ENCODE measurements at regions not wholly inside any gene's neighbourhood (a gene's known extent, or its start where the extent isn't known, plus 50 kb on each side); places are given as distances from the start of the nearest gene placed in this dataset.
"Not testable (repeated sequence)": the region's sequence is repeated elsewhere in the genome, so short reads cannot be mapped to it uniquely, and the experiment has no call there.

DNA sequence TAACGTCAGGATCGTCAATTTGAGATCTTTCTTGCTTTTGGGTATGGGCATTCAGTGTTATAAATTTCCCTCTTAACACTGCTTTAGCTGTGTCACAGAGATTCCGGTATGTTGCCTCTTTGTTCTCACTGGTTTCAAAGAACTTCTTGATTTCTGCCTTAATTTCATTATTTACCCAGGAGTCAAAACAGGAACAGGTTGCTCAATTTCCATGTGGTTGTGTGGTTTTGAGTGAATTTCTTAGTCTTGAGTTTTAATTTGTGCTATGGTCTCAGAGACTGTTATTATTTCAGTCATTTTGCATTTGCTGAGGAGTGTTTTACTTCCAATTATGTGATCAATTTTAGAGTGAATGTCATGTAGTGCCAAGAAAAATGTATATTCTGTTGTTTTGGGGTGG is 153.1 kb downstream of the PCDH17 start:
- DNase-seq (ENCODE audit: low read depth) = no peak

DNA sequence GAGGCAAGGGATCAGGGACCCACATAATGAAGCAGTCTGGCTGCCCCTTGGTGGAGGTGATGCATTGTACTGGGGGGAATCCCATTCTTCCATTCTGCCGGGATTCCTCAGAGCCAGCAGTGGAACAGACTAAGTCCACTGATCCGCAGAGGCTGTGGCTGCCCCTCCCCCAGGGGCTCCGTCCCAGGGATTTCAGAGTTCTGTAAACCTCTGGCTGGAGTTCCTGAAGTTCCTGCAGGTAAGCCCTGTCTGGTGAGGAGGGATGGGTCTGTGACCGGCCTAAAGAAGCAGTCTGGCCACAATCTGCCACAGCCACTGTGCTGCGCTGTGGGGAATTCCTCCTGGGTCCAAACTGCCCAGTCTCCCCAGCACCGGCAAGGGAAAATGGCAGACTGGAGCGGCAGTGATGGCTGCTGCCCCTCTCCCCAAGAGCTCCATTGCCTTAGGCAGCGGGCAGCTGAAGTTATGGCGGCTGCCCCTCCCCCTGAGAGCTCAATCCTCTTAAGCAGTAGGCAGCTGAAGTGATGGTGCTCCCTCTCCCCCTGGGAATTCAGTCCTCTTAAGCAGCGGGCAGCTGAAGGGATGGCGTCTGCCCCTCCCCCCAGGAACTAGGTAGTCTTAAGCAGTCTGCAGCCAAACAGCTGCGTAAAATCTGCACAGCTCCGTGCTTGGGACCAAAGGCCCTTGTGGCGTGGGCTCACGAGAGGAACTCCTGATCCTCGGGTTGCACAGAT is 155.7 kb downstream of the PCDH17 start:
- DNase-seq (ENCODE audit: low read depth) = no peak

DNA sequence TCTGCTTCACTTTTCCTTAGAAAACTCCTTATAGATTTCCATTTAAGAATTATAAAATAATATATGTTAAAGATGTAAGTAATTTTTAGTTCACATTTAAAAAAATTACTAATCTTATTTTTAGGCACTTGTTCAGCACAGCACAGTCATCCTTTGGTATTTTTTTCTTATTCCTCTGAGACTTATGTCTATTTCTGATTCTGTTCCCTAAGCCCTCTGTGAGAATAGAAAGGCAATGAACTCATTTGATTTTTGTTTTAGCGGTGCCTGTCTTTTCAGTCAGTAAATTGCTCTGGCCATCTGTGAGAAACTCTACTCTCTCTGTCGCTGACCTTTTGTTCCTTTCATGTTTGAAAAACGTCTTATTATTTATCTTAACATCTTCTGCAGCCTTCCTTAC is 168.1 kb downstream of the PCDH17 start:
- DNase-seq (ENCODE audit: low read depth) = no peak

DNA sequence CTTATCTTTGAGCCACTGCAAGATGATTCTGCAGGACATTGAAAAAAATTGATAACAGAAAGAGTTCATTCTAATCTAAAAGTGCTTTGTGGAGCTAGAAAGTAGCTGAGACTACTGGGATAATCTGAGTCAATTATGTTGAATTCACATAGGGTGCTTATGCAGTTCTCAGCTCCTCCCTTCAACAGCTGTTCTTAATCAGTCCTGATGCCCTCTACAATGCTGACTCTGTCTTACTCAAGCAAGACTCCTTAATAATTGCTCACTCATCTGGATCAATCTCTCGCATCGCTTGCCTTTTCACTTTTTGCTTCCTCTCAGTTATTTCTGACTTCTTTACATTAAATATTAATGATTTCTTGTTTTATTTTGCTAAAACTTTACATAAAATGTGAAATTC is 182.1 kb downstream of the PCDH17 start:
- no peak for DNase-seq (ENCODE audit: low read depth)

DNA sequence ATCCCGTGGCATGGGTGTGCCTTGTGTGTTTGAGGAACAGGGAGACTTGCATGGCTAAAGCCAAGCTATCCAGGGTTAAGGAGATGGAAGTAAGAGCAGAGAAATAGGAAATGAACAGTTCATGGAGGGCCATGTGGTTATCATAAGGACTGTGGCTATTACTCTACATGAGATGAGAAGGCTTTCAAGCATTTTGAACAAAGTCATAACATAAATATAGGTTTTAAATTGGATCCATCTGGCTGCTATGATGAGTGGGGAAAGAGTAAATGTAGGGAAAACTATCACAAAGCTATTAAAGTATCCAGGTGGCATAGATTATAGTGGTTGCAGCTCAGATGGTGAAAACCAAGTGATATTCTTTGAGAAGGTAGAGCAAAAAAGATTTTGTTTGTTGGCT is 184.1 kb downstream of the PCDH17 start:
- DNase-seq (ENCODE audit: low read depth) = no peak

DNA sequence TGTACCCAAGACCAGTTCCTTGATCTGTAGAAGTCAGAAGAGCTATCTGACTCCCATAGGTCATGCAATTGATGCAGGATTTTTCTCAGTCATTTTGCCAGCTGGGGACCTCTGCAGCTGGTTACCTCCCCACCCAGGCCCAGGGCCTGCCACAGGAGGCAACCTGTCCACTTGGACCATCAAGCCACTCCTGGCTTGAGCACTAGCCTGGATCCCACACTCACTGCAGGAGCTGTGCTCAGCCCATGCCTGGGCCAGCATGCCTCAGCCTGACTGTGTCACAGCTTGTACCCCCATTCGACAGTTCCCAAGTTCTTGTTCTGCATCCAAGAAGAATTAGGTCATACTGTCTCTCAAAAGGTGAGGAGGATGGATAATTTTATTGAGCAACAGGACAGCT is 189.4 kb downstream of the PCDH17 start:
- DNase-seq (ENCODE audit: low read depth) = no peak

DNA sequence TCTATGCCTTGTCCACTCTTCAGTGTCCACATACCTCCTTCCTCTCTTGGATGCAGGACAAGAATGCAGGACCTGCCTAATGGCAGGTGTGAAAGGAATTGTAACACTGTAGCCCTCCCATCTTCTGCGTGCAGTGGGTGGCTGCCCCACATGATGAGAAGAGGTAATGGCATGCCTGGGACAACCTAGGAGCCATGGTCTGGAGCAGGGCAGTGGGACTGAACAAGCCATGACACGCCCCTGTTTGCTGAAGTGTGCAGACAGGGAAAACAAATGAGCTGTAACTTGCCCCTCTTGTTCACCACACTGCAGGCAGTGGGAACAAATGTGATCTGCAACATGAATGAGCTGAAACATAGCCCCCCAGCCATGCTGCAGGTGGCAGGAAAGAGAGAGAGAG is 192.2 kb downstream of the PCDH17 start:
- no peak for DNase-seq (ENCODE audit: low read depth)

DNA sequence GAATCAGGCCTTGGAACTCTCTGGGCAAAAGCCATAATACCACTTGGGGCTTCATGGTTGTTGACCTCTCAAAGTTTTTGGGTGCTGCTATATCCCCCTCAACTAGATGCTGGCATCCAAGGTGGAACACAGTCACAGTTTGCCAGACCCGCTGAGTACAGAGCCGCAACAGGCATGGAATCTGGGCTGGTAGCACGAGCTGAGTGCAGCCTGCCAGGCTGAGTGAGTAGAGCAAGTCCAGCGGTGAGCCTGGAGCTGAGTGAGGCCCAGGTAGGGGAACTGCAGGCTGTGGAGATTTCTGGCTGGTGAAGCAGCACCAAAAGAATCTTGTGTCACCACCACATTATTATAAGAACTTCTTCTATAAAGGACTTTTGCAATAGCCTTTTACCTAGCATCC is 192.6 kb downstream of the PCDH17 start:
- DNase-seq (ENCODE audit: low read depth) = no peak

DNA sequence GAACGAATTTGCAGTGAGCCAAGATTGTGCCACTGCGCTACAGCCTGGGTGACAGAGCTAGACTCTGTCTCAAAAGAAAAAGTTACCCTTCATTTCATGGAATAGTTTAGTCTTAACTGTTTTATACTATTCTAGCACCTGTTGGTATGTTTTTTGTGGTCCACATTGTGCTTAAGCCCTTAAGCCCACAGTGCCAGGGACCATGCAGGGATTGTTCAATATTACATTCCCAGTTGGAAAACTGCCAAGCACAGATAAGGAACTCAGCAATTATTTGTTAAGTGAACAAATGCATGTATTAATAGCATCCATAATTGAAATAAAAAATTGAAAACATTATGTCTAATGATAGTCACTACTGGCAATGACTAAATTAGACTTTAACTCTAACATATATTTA is 193.5 kb downstream of the PCDH17 start:
- no peak for DNase-seq (ENCODE audit: low read depth)

DNA sequence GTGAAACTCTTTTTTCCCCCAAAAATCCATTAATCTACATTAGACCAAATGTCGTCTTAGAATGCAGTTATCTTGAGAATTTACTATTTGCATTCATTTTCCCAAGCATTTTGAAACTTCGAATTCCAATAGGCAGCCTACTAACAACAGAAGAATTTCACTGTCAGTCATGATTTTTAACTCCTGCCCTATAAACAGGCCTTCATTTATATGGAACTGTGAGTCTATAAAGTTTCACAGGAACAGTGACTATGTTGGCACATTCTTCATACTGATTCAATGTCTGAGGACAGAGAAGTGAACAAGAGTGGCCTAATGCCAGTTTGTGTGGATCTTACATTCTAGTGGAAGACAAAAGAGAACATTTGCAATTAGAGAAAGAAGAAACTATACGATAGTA is 198.0 kb downstream of the PCDH17 start:
- DNase-seq (ENCODE audit: low read depth) = no peak

DNA sequence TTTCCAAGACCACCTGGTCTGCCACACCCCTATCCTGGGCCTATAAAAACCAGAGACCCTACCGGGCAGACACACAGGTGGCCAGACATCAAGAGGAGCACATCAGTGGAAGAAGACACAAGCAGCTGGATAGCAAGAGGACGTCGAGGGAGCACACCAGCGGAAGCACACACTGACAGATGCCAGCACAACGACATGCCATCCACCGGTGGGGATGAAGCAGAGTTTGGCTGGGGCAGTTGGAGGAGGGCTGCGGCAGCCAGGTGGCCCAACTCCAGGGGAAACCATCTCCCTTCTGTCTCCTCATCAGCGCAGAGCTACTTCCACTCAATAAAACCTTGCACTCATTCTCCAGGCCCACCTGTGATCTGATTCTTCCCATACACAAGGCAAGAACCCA is 200.6 kb downstream of the PCDH17 start:
- no peak for DNase-seq (ENCODE audit: low read depth)

DNA sequence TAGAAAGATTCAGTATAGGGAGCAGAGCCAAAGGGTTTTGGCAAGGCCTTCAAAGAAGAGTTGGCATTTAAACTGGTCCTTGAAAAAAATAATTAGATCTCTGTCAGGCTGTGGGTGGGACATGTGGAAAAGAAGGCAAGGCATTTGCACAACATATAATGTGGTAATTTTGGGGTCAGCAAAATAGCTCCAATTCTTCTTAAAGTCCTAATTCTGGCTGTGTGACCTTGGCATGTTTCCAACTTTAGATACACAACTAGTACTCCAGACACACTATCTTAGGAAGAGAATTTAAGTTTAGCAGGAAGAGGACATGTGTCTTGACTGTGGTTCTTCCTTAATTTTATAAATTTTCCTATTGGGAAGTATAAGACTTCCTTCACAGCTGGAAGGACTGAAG is 206.3 kb downstream of the PCDH17 start:
- DNase-seq (ENCODE audit: low read depth) = no peak

DNA sequence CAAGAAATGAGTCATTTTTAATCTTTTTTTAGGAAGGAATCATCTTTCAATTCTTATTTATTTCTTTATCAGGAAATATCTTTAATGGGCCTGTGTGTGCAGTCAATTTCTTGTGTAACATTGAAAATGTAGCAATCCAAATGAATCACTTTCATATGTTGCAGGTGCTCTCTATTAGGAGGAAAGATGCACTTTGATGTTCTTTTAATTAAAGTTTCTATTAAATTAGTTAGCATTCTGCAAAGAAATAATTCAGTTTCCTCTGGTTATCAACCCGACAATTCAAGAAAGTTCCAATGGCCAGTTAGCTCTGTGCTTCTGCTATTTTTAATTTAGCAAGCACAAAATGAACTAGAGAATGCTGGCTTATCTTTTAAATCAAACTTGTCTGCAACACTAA is 212.0 kb downstream of the PCDH17 start:
- DNase-seq (ENCODE audit: low read depth) = no peak

DNA sequence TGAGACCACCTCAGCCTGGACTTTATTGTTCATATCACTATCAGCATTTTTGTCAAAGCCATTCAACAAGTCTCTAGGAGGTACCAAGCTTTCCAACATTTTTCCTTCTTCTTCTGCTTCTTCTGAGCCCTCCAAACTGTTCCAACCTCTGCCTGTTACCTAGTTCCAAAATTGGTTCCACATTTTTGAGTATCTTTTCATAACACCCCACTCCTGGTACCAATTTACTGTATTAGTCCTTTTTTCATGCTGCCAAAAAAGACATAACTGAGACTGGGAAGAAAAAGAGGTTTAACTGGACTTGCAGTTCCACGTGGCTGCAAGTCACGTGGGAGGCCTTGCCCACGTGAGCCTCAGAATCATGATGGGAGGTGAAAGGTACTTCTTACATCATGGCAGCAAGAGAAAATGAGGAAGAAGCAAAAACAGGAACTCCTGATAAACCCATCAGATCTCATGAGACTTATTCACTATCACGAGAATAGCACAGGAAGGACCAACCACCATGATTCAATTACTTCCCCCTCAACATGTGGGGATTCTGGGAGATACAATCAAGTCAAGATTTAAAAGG is 215.1 kb downstream of the PCDH17 start:
- DNase-seq (ENCODE audit: low read depth) = no peak

DNA sequence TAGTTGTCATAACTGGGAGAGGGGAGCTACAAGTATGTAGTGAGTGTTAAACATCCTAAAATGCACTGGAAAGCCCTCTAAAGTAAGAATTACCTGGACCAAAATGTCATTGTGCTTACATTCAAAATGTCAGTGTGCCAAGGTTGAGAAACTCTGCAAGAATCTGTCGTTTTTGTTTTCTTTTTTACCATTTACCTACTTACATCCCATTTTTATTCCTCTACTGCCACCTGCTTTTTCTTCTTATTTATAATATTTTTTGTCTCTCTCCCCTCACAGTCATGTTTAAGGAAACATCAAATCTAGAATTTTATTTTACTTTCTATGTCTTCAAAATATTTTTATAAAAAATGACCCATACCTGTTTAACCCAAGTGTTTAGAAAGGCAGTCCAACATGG is 226.4 kb downstream of the PCDH17 start:
- no peak for DNase-seq (ENCODE audit: low read depth)

DNA sequence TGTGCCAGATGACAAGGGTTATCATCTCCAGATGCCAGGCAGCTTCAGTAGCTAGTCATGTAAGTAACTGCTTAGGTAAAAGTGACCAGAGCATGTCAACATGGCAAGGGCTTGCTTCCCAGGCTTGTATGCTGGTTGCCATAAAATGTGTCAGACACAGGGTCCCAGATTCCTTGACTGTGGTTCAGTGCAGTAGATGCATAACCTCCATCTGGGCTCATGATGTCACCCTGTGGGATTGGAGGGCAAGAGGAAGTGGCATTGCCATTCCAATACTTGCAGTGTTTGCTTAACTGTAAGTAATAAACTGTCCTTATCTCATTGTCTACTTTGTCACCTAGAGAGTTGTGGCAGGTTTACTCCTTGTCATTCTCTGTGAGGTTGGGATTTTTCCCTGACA is 226.8 kb downstream of the PCDH17 start:
- DNase-seq (ENCODE audit: low read depth) = no peak

DNA sequence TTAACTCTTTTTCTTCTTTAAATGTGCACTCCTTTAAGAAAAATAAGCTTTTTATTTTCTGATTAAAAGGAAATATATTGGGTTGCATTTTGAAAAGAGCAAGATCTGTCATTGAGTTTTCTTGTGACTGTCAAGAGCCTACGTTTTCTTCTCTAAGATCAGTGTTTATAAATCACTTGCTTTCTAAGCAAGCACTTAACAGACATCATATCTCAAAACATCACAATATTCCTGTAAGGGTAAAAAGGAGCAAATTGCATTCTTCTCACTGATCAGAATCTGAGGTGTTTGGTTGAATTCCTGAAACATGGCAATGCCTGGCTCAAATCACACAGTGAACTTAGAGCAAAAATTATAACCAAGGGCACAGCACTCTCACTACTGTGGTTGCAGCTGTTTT is 231.3 kb downstream of the PCDH17 start:
- DNase-seq (ENCODE audit: low read depth) = no peak

DNA sequence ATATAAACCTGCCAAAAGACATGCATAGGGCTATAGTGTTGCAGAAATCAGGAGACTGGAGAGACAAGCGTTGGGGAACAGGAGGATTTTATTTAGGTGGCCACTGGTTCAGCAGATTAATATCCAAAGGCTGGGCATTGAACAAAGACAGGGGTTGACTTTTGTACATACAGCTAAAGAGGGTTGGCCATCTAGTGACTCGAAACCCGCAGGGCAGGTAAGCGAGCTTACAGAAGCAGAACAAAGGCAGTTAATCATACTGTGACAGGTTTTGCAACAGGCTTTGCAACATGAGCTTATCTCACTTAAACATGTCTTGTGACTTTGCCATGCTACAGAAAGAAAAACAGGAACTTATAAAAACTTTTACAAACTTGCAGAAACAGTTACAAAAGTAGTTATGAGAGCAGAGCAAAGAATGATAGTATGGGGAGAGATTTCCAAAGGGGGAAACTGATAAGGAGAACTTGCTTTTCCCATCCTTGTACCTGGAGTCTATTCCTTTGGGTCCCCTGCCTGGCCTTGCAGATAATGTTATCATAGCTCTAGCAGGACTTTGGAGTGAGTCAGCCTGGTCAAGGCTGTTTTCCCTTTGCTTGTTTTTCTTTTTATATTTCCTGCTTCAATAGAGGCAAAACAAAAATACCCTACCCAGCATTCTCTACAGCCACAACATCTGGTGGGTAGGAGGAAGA is 234.2 kb downstream of the PCDH17 start:
- DNase-seq (ENCODE audit: low read depth) = no peak

DNA sequence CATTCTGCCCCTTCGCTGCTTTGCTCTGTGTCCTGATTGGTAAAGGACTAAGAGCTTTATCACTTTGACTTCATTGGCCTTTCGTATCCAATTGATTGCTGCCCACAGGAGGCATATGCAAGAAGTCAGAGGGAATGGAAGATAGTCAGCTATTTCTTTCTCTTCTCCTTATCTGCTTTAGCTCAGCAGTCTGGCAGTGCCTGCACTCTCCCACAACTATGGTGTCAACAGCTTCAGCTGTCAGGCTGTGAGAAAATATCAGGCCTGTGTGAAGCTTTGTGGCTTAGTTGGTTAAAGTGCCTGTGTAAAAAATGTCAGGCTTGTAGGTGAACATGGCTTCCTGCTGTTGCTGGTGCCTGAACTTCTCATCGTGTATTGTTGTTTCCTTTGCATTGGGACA is 243.0 kb downstream of the PCDH17 start:
- no peak for DNase-seq (ENCODE audit: low read depth)

DNA sequence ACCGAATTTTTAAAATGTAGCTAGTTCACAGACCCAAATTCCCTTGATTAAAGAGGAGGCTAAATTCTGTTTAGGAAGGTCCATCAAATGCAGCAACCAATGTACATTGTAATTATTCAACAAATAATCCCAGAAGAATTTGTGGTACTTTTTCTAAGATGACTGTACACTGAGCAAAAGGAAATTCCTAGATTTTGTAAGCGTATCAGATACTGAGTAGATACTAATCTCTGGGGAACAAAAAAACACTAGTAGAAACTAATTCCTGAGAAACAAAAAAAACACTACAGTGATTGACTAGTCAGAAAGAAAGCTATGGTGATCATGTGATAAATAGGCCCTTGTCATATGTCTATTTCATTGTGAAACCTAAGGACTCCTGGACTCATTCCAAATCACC is 246.1 kb downstream of the PCDH17 start:
- no peak for DNase-seq (ENCODE audit: low read depth)

DNA sequence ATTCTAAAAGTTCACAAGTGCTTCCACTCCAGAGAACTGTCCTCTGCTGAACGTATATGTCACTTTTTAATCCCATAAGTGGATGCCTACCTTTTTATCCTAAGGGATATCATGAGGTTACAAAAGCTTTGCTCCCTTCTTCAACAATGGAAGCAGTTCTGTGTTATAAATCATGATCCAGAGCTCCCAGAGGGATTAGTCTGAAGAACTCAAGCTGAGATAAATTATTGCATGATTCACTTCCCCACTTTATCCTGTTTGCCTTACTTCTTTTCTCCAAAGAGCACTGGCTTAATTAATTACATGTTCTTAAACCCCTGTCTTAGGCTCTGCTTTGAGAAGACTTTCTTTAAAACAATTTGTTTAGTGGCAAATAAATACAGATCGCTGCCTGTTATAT is 246.7 kb downstream of the PCDH17 start:
- DNase-seq (ENCODE audit: low read depth) = no peak

DNA sequence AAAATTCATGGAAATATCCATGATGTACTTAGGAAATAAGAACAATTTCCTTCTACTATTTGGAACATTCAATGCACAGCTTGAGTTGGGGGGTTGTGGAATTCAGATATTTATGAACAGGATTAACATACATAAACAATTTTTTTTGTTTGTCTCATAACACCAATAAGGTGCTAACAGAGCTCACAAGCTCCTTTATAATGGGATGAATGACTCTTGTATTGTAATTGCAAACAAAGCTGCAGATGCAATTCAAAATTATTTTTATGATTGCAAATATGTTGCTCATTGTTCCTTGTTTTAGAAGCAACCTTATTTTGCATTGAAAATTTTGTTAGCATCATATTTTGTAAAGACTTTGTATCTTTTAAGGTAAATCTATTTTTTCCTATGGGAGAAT is 265.7 kb downstream of the PCDH17 start:
- no peak for DNase-seq (ENCODE audit: low read depth)

DNA sequence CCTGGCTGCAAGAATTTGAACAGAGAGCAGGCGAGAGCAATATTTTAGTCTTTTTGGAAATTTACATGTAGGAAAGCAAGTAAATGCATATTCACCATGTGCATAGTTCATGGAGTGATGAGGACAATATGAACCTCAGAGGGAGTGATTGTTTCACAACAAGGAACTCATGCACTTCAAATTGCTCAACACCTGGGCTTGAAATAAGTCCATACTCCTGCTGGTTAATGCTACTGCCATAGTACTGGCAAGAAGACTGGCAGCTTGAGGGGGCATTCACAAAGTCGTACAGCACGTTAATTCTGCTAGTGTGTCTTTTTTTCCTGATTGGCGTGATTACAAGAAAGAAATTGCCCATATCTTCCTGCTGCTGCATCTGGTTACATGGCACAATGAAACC is 267.6 kb downstream of the PCDH17 start:
- no peak for DNase-seq (ENCODE audit: low read depth)

DNA sequence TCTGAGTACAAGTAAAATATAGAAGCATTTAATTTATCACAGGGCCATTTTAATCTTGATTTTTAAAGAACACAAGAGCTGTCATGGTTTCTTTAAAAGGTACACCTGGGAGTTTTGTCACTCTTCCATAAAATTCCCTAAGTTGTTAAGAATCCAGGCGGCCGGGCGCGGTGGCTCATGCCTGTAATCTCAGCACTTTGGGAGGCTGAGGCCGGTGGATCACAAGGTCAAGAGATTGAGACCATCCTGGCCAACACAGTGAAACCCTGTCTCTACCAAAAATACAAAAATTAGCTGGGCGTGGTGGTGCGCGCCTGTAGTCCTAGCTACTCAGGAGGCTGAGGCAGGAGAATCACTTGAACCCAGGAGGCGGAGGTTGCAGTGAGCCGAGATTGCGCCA is 278.3 kb downstream of the PCDH17 start:
- not testable (repeated sequence) for DNase-seq (ENCODE audit: low read depth)
